GM23338 (cell line): ENCODE measurements at regions not wholly inside any gene's neighbourhood (a gene's known extent, or its start where the extent isn't known, plus 50 kb on each side); places are given as distances from the start of the nearest gene placed in this dataset.

Experiments
- ATAC-seq: fragments of 200-7000 bp; cut with Tn5 transposase; 3 replicates; pipeline ENCODE4 v1.9.1; 2020
- DNase-seq: peaks from one replicate; pipeline ENCODE4 v3.0.0-alpha.2; 2015; ENCODE audit warnings: low spot score
- H2AFZ ChIP-seq: fragments of 200-600 bp; sonication (generic); 2 replicates; pipeline ENCODE4 v1.8.0; 2016; ENCODE audit warnings: antibody characterized with exemption, mild to moderate bottlenecking, moderate library complexity
- H3F3A ChIP-seq: fragments of 200-600 bp; sonication (generic); replicated peaks from 2 replicates; pipeline ENCODE4 v1.8.0; 2017; ENCODE audit warnings: antibody characterized with exemption, mixed run types, low read depth
- H3K27ac ChIP-seq: fragments of 200-600 bp; sonication (generic); 2 replicates; pipeline ENCODE4 v1.6.1; 2016; ENCODE audit warnings: low read depth
- H3K27me3 ChIP-seq: fragments of 200-600 bp; sonication (generic); 2 replicates; pipeline ENCODE4 v1.8.0; 2016; ENCODE audit warnings: mild to moderate bottlenecking, mixed run types, moderate library complexity; ENCODE audit not compliant: insufficient read depth
- H3K36me3 ChIP-seq: fragments of 200-600 bp; sonication (generic); 2 replicates; pipeline ENCODE4 v1.8.0; 2016; ENCODE audit warnings: mild to moderate bottlenecking; ENCODE audit not compliant: insufficient read depth
- H3K4me1 ChIP-seq: fragments of 200-600 bp; sonication (generic); 2 replicates; pipeline ENCODE4 v1.8.0; 2016; ENCODE audit warnings: mild to moderate bottlenecking, moderate library complexity; ENCODE audit not compliant: insufficient read depth
- H3K4me2 ChIP-seq: fragments of 200-600 bp; sonication (generic); 2 replicates; pipeline ENCODE4 v1.7.1; 2017; ENCODE audit warnings: mixed run types
- H3K4me3 ChIP-seq: fragments of 200-600 bp; sonication (generic); 2 replicates; pipeline ENCODE4 v1.6.1; 2016; ENCODE audit warnings: mixed run types
- H3K79me2 ChIP-seq: fragments of 200-600 bp; sonication (generic); replicated peaks from 2 replicates; pipeline ENCODE4 v1.8.0; 2017; ENCODE audit warnings: mild to moderate bottlenecking; ENCODE audit not compliant: insufficient read depth
- H3K9me2 ChIP-seq: fragments of 200-600 bp; sonication (generic); 2 replicates; pipeline ENCODE4 v1.8.0; 2017; ENCODE audit not compliant: insufficient read depth
- H4K20me1 ChIP-seq: fragments of 200-600 bp; sonication (generic); replicated peaks from 2 replicates; pipeline ENCODE4 v1.8.0; 2017; ENCODE audit warnings: mild to moderate bottlenecking; ENCODE audit not compliant: insufficient read depth
- H3K27ac Mint-ChIP-seq: 2 replicates; pipeline ENCODE4 v1.8.0; 2020; ENCODE audit warnings: inconsistent platforms, mild to moderate bottlenecking, moderate library complexity, mixed read lengths
- H3K27me3 Mint-ChIP-seq: 3 replicates; pipeline ENCODE4 v1.8.0; 2022; ENCODE audit warnings: low read depth, mild to moderate bottlenecking, moderate library complexity, mixed read lengths, inconsistent platforms; ENCODE audit not compliant: insufficient read depth, poor library complexity
- H3K36me3 Mint-ChIP-seq: 3 replicates; pipeline ENCODE4 v1.8.0; 2021; ENCODE audit warnings: low read depth, mild to moderate bottlenecking, inconsistent platforms, moderate library complexity, mixed read lengths
- H3K4me1 Mint-ChIP-seq: 3 replicates; pipeline ENCODE4 v1.8.0; 2020; ENCODE audit warnings: mild to moderate bottlenecking, inconsistent platforms, mixed read lengths
- H3K4me3 Mint-ChIP-seq: 3 replicates; pipeline ENCODE4 v1.8.0; 2021; ENCODE audit warnings: moderate library complexity, mild to moderate bottlenecking, inconsistent platforms, mixed read lengths
- H3K9me3 Mint-ChIP-seq: 3 replicates; pipeline ENCODE4 v1.8.0; 2020; ENCODE audit warnings: moderate library complexity, mild to moderate bottlenecking, inconsistent platforms, mixed read lengths
- EZH2 ChIP-seq: fragments of 200-600 bp; sonication (generic); IDR thresholded peaks from one replicate; pipeline ENCODE4 v1.8.0; 2017; ENCODE audit warnings: antibody characterized with exemption, mild to moderate bottlenecking, low read depth; ENCODE audit not compliant: unreplicated experiment
- JUNB ChIP-seq: IDR thresholded peaks from one replicate; pipeline ENCODE4 v1.6.1; 2016; ENCODE audit warnings: antibody characterized with exemption; ENCODE audit not compliant: unreplicated experiment
- POLR2AphosphoS5 ChIP-seq: IDR thresholded peaks from 2 replicates; pipeline ENCODE4 v1.6.1; 2016; ENCODE audit warnings: antibody characterized with exemption, low read depth
- ZNF114 ChIP-seq: fragments of 250-450 bp; sonication (Bioruptor Pico); IDR thresholded peaks from 2 replicates; pipeline ENCODE4 v1.5.0; 2020; ENCODE audit warnings: mild to moderate bottlenecking, moderate library complexity
- ZNF331 ChIP-seq: fragments of 250-450 bp; sonication (Bioruptor Pico); IDR thresholded peaks from 2 replicates; pipeline ENCODE4 v1.5.0; 2020; ENCODE audit warnings: low read depth, mild to moderate bottlenecking, moderate library complexity
- TF ChIP-seq, protein P1 (sequence below): IDR thresholded peaks from one replicate; pipeline ENCODE4 v1.6.1; 2018; ENCODE audit warnings: antibody characterized with exemption; ENCODE audit not compliant: unreplicated experiment
- TF ChIP-seq, protein P2 (sequence below), 2 experiments: fragments of 200-600 bp in 1 of 2; sonication (generic) in 1 of 2; conservative IDR thresholded peaks; 2 replicates each; pipeline versions ENCODE4 v1.5.1 to v1.6.1; 2016 to 2017; ENCODE audit warnings: antibody characterized with exemption in 2 of 2, low read depth in 2 of 2, mild to moderate bottlenecking in 2 of 2, moderate library complexity in 1 of 2

DNA sequence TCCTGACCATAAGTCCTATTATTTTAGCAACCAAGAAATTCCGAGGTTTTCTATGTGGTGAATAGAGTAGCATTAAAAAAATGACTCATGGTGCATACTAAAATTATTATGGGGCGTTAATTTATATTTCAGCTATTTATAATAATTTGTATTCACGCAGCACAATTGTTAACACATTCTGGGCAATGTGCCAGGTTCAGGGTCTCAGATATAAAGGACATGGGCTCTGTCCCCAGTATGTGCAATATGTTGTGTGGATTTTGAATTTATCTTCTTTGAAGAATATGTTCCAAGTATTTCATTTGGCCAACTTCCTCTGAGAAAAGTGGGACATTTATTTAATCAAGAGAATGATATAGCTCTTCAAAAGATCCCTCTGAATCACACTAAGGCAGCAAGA, 1434.7 kb upstream of the PRR20A start (continued):
- TF ChIP-seq, protein P1, sequence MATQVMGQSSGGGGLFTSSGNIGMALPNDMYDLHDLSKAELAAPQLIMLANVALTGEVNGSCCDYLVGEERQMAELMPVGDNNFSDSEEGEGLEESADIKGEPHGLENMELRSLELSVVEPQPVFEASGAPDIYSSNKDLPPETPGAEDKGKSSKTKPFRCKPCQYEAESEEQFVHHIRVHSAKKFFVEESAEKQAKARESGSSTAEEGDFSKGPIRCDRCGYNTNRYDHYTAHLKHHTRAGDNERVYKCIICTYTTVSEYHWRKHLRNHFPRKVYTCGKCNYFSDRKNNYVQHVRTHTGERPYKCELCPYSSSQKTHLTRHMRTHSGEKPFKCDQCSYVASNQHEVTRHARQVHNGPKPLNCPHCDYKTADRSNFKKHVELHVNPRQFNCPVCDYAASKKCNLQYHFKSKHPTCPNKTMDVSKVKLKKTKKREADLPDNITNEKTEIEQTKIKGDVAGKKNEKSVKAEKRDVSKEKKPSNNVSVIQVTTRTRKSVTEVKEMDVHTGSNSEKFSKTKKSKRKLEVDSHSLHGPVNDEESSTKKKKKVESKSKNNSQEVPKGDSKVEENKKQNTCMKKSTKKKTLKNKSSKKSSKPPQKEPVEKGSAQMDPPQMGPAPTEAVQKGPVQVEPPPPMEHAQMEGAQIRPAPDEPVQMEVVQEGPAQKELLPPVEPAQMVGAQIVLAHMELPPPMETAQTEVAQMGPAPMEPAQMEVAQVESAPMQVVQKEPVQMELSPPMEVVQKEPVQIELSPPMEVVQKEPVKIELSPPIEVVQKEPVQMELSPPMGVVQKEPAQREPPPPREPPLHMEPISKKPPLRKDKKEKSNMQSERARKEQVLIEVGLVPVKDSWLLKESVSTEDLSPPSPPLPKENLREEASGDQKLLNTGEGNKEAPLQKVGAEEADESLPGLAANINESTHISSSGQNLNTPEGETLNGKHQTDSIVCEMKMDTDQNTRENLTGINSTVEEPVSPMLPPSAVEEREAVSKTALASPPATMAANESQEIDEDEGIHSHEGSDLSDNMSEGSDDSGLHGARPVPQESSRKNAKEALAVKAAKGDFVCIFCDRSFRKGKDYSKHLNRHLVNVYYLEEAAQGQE = no peak
- TF ChIP-seq, protein P2, sequence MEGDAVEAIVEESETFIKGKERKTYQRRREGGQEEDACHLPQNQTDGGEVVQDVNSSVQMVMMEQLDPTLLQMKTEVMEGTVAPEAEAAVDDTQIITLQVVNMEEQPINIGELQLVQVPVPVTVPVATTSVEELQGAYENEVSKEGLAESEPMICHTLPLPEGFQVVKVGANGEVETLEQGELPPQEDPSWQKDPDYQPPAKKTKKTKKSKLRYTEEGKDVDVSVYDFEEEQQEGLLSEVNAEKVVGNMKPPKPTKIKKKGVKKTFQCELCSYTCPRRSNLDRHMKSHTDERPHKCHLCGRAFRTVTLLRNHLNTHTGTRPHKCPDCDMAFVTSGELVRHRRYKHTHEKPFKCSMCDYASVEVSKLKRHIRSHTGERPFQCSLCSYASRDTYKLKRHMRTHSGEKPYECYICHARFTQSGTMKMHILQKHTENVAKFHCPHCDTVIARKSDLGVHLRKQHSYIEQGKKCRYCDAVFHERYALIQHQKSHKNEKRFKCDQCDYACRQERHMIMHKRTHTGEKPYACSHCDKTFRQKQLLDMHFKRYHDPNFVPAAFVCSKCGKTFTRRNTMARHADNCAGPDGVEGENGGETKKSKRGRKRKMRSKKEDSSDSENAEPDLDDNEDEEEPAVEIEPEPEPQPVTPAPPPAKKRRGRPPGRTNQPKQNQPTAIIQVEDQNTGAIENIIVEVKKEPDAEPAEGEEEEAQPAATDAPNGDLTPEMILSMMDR (conservative IDR thresholded peaks at IDR 0.05; ENCODE audit: low read depth in 2 of 2) = no peak
- TF ChIP-seq EZH2 (no peak), ZNF331 (no peak), POLR2AphosphoS5 (no peak)

DNA sequence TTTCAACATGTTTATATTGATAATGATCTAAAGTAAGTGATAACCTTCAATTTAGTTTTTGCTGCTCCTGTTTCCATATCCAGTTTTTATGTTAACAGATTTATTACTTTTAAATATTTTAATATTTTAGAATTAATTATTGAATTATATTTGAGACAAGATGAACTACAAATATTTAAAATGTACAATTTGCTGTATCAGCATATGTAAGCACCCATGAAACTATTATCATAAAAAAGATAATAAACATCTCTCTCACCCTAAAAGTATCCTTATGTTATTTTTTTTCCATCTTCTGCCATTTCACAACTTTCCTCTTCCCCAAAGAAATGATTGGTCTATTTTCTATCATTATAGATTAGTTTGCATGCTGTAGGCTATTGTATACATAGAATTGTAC, 1426.6 kb upstream of the PRR20A start:
- Mint-ChIP-seq H3K36me3 (0 out of 3 replicates have a peak, but pooled peaks cover 6% of the 10 kb centered on the region), H3K4me3 (no peak overlapping the region)
- TF ChIP-seq, protein P2 (conservative IDR thresholded peaks at IDR 0.05; ENCODE audit: low read depth in 2 of 2) = no peak
- TF ChIP-seq JUNB (no peak), ZNF114 (no peak)

More for the DNA sequence above, 1426.6 kb upstream of the PRR20A start:
- Mint-ChIP-seq H3K27ac (no peak overlapping the region), H3K9me3 (peaks cover 5% of the 10 kb centered on the region; the same call in 1 of the 3 replicates), H3K4me1 (no peaks in the 10 kb centered on the region), H3K27me3 (no peaks in the 10 kb centered on the region)
- no peak overlapping the region for H3K27ac ChIP-seq
- ATAC-seq = no peak
- no peak for DNase-seq
- no peak overlapping the region for H2AFZ ChIP-seq
- no peaks in the 10 kb centered on the region for H3K36me3 ChIP-seq
- no peaks in the 10 kb centered on the region for H3F3A ChIP-seq
- no peak overlapping the region for H3K4me2 ChIP-seq
- H4K20me1 ChIP-seq = no peaks in the 10 kb centered on the region
- H3K27me3 ChIP-seq = no peaks in the 10 kb centered on the region
- H3K79me2 ChIP-seq = no peaks in the 10 kb centered on the region
- no peaks in the 10 kb centered on the region for H3K9me2 ChIP-seq
- H3K4me1 ChIP-seq = no peaks in the 10 kb centered on the region
- H3K4me3 ChIP-seq = no peak overlapping the region
